ENCODE measurements at regions not wholly inside any gene's neighbourhood (a gene's known extent, or its start where the extent isn't known, plus 50 kb on each side); places are given as distances from the start of the nearest gene placed in this dataset.

DNA sequence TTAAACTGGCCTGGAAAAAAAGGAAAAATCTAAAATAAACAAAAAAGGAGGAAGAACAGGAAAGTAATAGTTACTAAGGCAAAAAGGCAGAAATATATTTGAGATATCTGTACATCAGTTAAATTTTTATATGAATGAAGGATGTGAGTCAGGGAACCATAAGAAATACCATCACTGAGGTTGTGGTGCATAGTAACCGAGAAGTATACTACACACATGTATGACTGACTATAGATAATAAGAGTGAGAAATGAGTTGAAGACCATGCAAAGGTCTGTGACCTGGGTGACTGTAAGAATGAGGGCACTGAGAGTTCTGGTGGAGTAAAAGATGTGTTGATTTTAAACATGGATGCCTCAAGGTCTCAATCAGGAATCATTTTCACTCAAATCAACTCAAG, 220.6 kb upstream of the FAM241A start:
- no peak for TF ChIP-seq EZH2 (IDR thresholded peaks at IDR 0.05)
- no peak for TF ChIP-seq POLR2AphosphoS5 (IDR thresholded peaks at IDR 0.05; ENCODE audit: borderline replicate concordance, low read depth, low read length)
- TF ChIP-seq FOXP2 (optimal IDR thresholded peaks at IDR 0.05; ENCODE audit: control extremely low read depth, extremely low read length, insufficient read depth), result no peak

All from SK-N-MC (cell line).